Endothelial cell of umbilical vein (primary cell): ENCODE measurements at regions not wholly inside any gene's neighbourhood (a gene's known extent, or its start where the extent isn't known, plus 50 kb on each side); places are given as distances from the start of the nearest gene placed in this dataset.

ENCODE experiments used
- EZH2 ChIP-seq: IDR thresholded peaks from 2 replicates; pipeline ENCODE4 v1.6.1; 2012; ENCODE audit warnings: borderline replicate concordance, low read depth, mild to moderate bottlenecking, moderate library complexity, low read length, inconsistent platforms; ENCODE audit not compliant: severe bottlenecking
- JUN ChIP-seq: IDR thresholded peaks from 2 replicates; pipeline ENCODE4 v1.6.1; 2011; ENCODE audit warnings: borderline replicate concordance, low read depth; ENCODE audit not compliant: insufficient read length, insufficient read depth
- POLR2A ChIP-seq: IDR thresholded peaks from 2 replicates; pipeline ENCODE4 v1.6.1; 2012; ENCODE audit warnings: low read depth, mild to moderate bottlenecking, control low read depth, low read length
- POLR2AphosphoS5 ChIP-seq: IDR thresholded peaks from 2 replicates; pipeline ENCODE4 v1.6.1; 2012; ENCODE audit warnings: low read depth, mild to moderate bottlenecking, control low read depth, low read length, moderate library complexity; ENCODE audit not compliant: insufficient read depth
- TF ChIP-seq, protein P1 (sequence below), 2 donors: IDR thresholded peaks; 1 replicate in 1 of 2; 2 replicates in 1 of 2; pipeline ENCODE4 v1.5.1; 2011; ENCODE audit warnings: low read length in 2 of 2, mild to moderate bottlenecking in 2 of 2, moderate library complexity in 2 of 2, control low read depth in 1 of 2, inconsistent platforms in 1 of 2, low read depth in 1 of 2; ENCODE audit not compliant: insufficient read depth in 1 of 2; ENCODE audit errors: extremely low read depth in 1 of 2
- TF ChIP-seq, protein P2 (sequence below): IDR thresholded peaks from 2 replicates; pipeline ENCODE4 v1.6.1; 2011; ENCODE audit not compliant: insufficient read depth, insufficient read length

- TF ChIP-seq, protein P1, sequence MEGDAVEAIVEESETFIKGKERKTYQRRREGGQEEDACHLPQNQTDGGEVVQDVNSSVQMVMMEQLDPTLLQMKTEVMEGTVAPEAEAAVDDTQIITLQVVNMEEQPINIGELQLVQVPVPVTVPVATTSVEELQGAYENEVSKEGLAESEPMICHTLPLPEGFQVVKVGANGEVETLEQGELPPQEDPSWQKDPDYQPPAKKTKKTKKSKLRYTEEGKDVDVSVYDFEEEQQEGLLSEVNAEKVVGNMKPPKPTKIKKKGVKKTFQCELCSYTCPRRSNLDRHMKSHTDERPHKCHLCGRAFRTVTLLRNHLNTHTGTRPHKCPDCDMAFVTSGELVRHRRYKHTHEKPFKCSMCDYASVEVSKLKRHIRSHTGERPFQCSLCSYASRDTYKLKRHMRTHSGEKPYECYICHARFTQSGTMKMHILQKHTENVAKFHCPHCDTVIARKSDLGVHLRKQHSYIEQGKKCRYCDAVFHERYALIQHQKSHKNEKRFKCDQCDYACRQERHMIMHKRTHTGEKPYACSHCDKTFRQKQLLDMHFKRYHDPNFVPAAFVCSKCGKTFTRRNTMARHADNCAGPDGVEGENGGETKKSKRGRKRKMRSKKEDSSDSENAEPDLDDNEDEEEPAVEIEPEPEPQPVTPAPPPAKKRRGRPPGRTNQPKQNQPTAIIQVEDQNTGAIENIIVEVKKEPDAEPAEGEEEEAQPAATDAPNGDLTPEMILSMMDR (IDR thresholded peaks at IDR 0.05; ENCODE audit: extremely low read depth in 1 of 2, insufficient read depth in 1 of 2, low read depth in 1 of 2, low read length in 2 of 2) = no peak
- TF ChIP-seq JUN (no peak), POLR2A (no peak), POLR2AphosphoS5 (no peak), EZH2 (no peak)
- TF ChIP-seq, protein P2, sequence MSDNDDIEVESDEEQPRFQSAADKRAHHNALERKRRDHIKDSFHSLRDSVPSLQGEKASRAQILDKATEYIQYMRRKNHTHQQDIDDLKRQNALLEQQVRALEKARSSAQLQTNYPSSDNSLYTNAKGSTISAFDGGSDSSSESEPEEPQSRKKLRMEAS = no peak
These were observed 93.2 kb downstream of the DNAJB9 start for GRCh38 chr7:108662783-108663362.
